Calu3 (cell line): ENCODE measurements at regions not wholly inside any gene's neighbourhood (a gene's known extent, or its start where the extent isn't known, plus 50 kb on each side); places are given as distances from the start of the nearest gene placed in this dataset.

Source experiments
- BruUV-seq: library from RNA; stranded (reverse); fragments of 400-500 nt; replicated peaks from 2 replicates; lab custom pipeline; 2021; lab: Mats Ljungman, UMichigan
- CTCF ChIA-PET: fragments of 300-600 bp; sonication (Branson Sonifier 250); formaldehyde crosslinking; loops from one replicate; lab custom pipeline; 2022; ENCODE audit warnings: antibody characterized with exemption; lab: Charles Lee
- DNase-seq: peaks from one replicate; pipeline ENCODE4 v3.0.0; 2022
- H3K27ac Mint-ChIP-seq: one replicate; pipeline ENCODE4 v1.8.0; 2022; ENCODE audit warnings: mixed read lengths; ENCODE audit not compliant: unreplicated experiment
- H3K27me3 Mint-ChIP-seq: one replicate; pipeline ENCODE4 v1.8.0; 2022; ENCODE audit warnings: mixed read lengths; ENCODE audit not compliant: unreplicated experiment
- H3K36me3 Mint-ChIP-seq: one replicate; pipeline ENCODE4 v1.8.0; 2022; ENCODE audit warnings: mild to moderate bottlenecking, moderate library complexity, mixed read lengths; ENCODE audit not compliant: insufficient read depth, unreplicated experiment
- H3K4me1 Mint-ChIP-seq: one replicate; pipeline ENCODE4 v1.8.0; 2022; ENCODE audit warnings: mild to moderate bottlenecking, low read depth, mixed read lengths; ENCODE audit not compliant: unreplicated experiment
- H3K4me3 Mint-ChIP-seq: one replicate; pipeline ENCODE4 v1.8.0; 2022; ENCODE audit warnings: mild to moderate bottlenecking, low read depth, moderate library complexity, mixed read lengths; ENCODE audit not compliant: unreplicated experiment
- H3K9me3 Mint-ChIP-seq: one replicate; pipeline ENCODE4 v1.8.0; 2022; ENCODE audit warnings: low read depth, mixed read lengths; ENCODE audit not compliant: unreplicated experiment
- intact Hi-C: fragments of 100-400 bp; cut with micrococcal nuclease; formaldehyde crosslinking; loops from one replicate; pipeline ENCODE4 v1.10.0; 2022; ENCODE audit not compliant: unreplicated experiment
- TF ChIP-seq, protein P1 (sequence below): fragments of 200-600 bp; IDR thresholded peaks from one replicate; pipeline ENCODE4 v1.8.0; 2022; ENCODE audit warnings: antibody characterized with exemption; ENCODE audit not compliant: unreplicated experiment

DNA sequence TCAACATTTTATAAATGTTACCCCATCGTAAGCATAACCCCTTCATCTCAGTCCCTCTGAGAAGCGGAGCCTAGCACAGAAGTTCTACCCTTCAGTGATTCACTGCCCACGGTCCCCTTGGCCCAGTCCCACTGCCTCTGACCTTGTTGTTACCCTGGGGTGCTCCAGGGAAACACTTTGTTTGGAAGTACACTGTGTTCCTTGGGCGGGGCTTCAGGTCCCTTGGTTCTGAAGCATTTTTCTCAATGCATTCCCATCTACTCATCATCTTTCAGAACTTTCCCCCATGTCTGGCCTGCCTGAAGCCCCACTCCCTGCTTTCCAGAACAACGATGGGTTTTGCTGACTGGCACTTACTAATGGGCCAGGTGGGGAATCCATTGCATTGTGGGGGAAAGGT is 296.2 kb downstream of the FOXA2 start:
- intact Hi-C loops: no loop called here
- peaks cover 17% of the 10 kb centered on the region for H3K27me3 Mint-ChIP-seq
- BruUV-seq: no TSS peak

DNA sequence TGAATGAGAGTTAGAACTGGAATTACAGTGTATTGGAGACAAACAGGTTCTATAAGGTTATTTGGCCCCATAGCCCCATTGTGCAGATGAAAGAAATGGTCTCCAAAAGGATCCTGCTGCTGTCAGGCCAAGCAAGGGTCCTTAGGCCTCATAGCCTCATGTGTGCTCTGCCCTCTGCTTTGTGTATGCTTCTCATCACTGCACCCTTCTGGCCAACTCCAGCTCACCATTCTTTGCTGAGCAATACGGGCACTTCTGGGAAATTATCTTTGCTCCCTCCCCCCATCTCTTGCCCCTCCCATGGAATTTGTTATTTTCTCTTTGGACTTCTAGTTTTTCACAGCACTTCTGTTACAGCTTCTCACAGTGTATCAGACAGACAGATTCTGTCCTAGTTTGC is 298.8 kb downstream of the FOXA2 start:
- intact Hi-C loops: no loop called here
- CTCF ChIA-PET: no interaction called here
- no peaks in the 10 kb centered on the region for H3K4me1 Mint-ChIP-seq
- H3K9me3 Mint-ChIP-seq: no peaks in the 10 kb centered on the region
- BruUV-seq: no TSS peak
- TF ChIP-seq, protein P1, sequence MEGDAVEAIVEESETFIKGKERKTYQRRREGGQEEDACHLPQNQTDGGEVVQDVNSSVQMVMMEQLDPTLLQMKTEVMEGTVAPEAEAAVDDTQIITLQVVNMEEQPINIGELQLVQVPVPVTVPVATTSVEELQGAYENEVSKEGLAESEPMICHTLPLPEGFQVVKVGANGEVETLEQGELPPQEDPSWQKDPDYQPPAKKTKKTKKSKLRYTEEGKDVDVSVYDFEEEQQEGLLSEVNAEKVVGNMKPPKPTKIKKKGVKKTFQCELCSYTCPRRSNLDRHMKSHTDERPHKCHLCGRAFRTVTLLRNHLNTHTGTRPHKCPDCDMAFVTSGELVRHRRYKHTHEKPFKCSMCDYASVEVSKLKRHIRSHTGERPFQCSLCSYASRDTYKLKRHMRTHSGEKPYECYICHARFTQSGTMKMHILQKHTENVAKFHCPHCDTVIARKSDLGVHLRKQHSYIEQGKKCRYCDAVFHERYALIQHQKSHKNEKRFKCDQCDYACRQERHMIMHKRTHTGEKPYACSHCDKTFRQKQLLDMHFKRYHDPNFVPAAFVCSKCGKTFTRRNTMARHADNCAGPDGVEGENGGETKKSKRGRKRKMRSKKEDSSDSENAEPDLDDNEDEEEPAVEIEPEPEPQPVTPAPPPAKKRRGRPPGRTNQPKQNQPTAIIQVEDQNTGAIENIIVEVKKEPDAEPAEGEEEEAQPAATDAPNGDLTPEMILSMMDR: no peak
- H3K4me3 Mint-ChIP-seq: no peak overlapping the region
- no peaks in the 10 kb centered on the region for H3K36me3 Mint-ChIP-seq
- peaks cover under 1% of the 10 kb centered on the region for H3K27me3 Mint-ChIP-seq
- DNase-seq: no peak
- H3K27ac Mint-ChIP-seq: no peak overlapping the region

More for the DNA sequence above, 296.2 kb downstream of the FOXA2 start:
- Mint-ChIP-seq H3K4me1 (no peaks in the 10 kb centered on the region), H3K9me3 (no peaks in the 10 kb centered on the region), H3K27ac (no peak overlapping the region), H3K36me3 (no peaks in the 10 kb centered on the region), H3K4me3 (no peak overlapping the region)
- CTCF ChIA-PET: no interaction called here
- DNase-seq: no peak
- TF ChIP-seq, protein P1: no peak

DNA sequence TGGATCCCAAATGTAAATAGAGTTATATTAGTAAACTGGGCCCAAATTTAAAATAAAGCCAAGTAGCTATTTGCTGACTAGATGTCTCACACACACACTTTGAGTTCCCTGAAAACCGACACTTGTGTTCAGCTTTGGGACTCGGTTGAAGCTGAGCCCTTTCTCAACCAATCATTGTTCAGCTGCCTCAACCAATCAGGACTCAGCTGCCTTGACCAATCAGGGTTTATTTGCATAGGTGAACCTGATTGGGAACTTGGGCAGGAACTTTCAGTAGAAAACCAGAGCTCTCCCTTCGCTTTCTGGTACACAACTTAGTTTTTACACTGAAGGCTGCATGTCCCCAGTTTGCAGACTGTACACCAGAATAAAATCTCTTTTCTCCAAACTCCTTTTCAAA is 301.7 kb downstream of the FOXA2 start:
- intact Hi-C loops: no loop called here
- Mint-ChIP-seq H3K4me1 (no peaks in the 10 kb centered on the region), H3K27me3 (no peaks in the 10 kb centered on the region), H3K36me3 (no peaks in the 10 kb centered on the region), H3K4me3 (no peak overlapping the region), H3K9me3 (no peaks in the 10 kb centered on the region), H3K27ac (no peak overlapping the region)
- DNase-seq: no peak
- TF ChIP-seq, protein P1: no peak
- BruUV-seq: no TSS peak
- CTCF ChIA-PET: interaction anchor here (0.6 kb wide), 1 partner anchor 1067 kb away, joined by 4 read pairs; no protein-coding TSS in a partner anchor

DNA sequence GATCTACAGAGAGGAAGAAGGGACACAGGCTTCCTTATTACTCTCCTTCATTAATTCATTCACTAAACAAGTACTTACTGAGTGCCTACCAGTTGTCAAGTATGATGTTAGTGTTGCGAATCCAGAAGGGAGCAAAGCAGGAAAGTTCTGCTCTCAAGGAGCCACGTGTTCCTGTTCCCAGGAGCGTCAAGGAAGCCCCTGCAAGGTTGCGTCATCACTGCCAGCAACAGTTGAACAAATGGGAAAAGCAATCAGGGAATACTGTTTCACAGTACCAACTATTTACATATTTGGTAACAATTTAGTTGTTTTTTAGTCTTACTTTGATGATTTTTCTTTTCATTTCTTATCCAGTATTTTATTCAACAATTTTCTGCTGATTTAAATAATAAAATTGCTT is 310.0 kb downstream of the FOXA2 start:
- no peak for DNase-seq
- no peaks in the 10 kb centered on the region for H3K36me3 Mint-ChIP-seq
- H3K4me3 Mint-ChIP-seq: no peak overlapping the region
- CTCF ChIA-PET: no interaction called here
- TF ChIP-seq, protein P1: no peak
- H3K27me3 Mint-ChIP-seq: peaks cover 7% of the 10 kb centered on the region
- H3K9me3 Mint-ChIP-seq: no peaks in the 10 kb centered on the region
- H3K27ac Mint-ChIP-seq: no peak overlapping the region
- intact Hi-C loops: no loop called here
- H3K4me1 Mint-ChIP-seq: no peaks in the 10 kb centered on the region
- BruUV-seq: no TSS peak
